Naive B cell (primary cell): ENCODE measurements at regions not wholly inside any gene's neighbourhood (a gene's known extent, or its start where the extent isn't known, plus 50 kb on each side); places are given as distances from the start of the nearest gene placed in this dataset.

ENCODE experiments used
- ATAC-seq, 2 donors: fragments of 150-1000 bp; cut with Tn5 transposase; 2 replicates each; pipeline ENCODE4 v1.10.0; 2021; ENCODE audit warnings: low read depth in 2 of 2, mild to moderate bottlenecking in 2 of 2, moderate library complexity in 2 of 2
- DNase-seq: peaks from one replicate; pipeline ENCODE4 v3.0.0; 2022
- H3K27ac Mint-ChIP-seq, 6 donors: one replicate each; pipeline ENCODE4 v1.8.0; 2020 to 2022; ENCODE audit warnings: mild to moderate bottlenecking in 6 of 6, mixed read lengths in 6 of 6, moderate library complexity in 5 of 6, inconsistent platforms in 2 of 6
- H3K27me3 Mint-ChIP-seq, 3 donors: one replicate each; pipeline ENCODE4 v1.8.0; 2021 to 2022; ENCODE audit warnings: mixed read lengths in 3 of 3, mild to moderate bottlenecking in 1 of 3
- H3K36me3 Mint-ChIP-seq, 2 donors: one replicate each; pipeline ENCODE4 v1.8.0; 2020 to 2022; ENCODE audit warnings: mixed read lengths in 2 of 2, inconsistent platforms in 1 of 2, mild to moderate bottlenecking in 1 of 2
- H3K4me1 Mint-ChIP-seq, 3 donors: one replicate each; pipeline ENCODE4 v1.8.0; 2020 to 2022; ENCODE audit warnings: mixed read lengths in 3 of 3, inconsistent platforms in 1 of 3, mild to moderate bottlenecking in 1 of 3, moderate library complexity in 1 of 3
- H3K4me3 Mint-ChIP-seq, 8 donors: one replicate each; pipeline ENCODE4 v1.8.0; 2020 to 2022; ENCODE audit warnings: mild to moderate bottlenecking in 8 of 8, mixed read lengths in 8 of 8, moderate library complexity in 8 of 8, inconsistent platforms in 2 of 8
- H3K9me3 Mint-ChIP-seq, 7 donors: one replicate each; pipeline ENCODE4 v1.8.0; 2020 to 2022; ENCODE audit warnings: mixed read lengths in 7 of 7, mild to moderate bottlenecking in 5 of 7, inconsistent platforms in 2 of 7, moderate library complexity in 1 of 7

- Mint-ChIP-seq H3K36me3 (no peaks in the 10 kb centered on the region), H3K4me3 (no peak overlapping the region), H3K27me3 (peaks cover 3 to 19% (median 13%) of the 10 kb centered on the region in 3 donors), H3K27ac (no peak overlapping the region), H3K4me1 (peaks cover 3 to 10% (median 7%) of the 10 kb centered on the region in 3 donors), H3K9me3 (no peaks in the 10 kb centered on the region)
- DNase-seq (no peak), ATAC-seq (no peak)
These were observed 58.7 kb upstream of the RNU6ATAC start for GRCh38 chr9:134223091-134223490.

GRCh38 chr9:134223591-134224122 is 59.3 kb upstream of the RNU6ATAC start:
- Mint-ChIP-seq H3K27ac (no peak overlapping the region), H3K9me3 (no peaks in the 10 kb centered on the region), H3K4me3 (no peak overlapping the region), H3K4me1 (peaks cover 3 to 11% (median 10%) of the 10 kb centered on the region in 3 donors), H3K36me3 (no peaks in the 10 kb centered on the region), H3K27me3 (peaks cover 3 to 19% (median 18%) of the 10 kb centered on the region in 3 donors)
- ATAC-seq (no peak), DNase-seq (no peak)

GRCh38 chr9:134224127-134224526 is 59.8 kb upstream of the RNU6ATAC start:
- DNase-seq = no peak
- Mint-ChIP-seq H3K4me1 (peaks cover 3 to 11% (median 10%) of the 10 kb centered on the region in 3 donors), H3K36me3 (no peaks in the 10 kb centered on the region), H3K4me3 (no peak overlapping the region), H3K9me3 (no peaks in the 10 kb centered on the region), H3K27ac (no peak overlapping the region), H3K27me3 (peaks cover 3 to 22% (median 19%) of the 10 kb centered on the region in 3 donors)
- no peak for ATAC-seq

- no peaks in the 10 kb centered on the region for H3K9me3 Mint-ChIP-seq
- H3K4me3 Mint-ChIP-seq = no peak overlapping the region
- ATAC-seq (no peak), DNase-seq (no peak)
- peaks cover 3 to 11% (median 10%) of the 10 kb centered on the region in 3 donors for H3K4me1 Mint-ChIP-seq
- H3K27ac Mint-ChIP-seq = no peak overlapping the region
- H3K36me3 Mint-ChIP-seq = no peaks in the 10 kb centered on the region
- peaks cover 3 to 23% (median 19%) of the 10 kb centered on the region in 3 donors for H3K27me3 Mint-ChIP-seq
These were observed 60.3 kb upstream of the RNU6ATAC start for GRCh38 chr9:134224567-134225093.

- ATAC-seq = no peak
- no peaks in the 10 kb centered on the region for H3K9me3 Mint-ChIP-seq
- peaks cover 3 to 25% (median 22%) of the 10 kb centered on the region in 3 donors for H3K27me3 Mint-ChIP-seq
- peaks cover 3 to 11% (median 10%) of the 10 kb centered on the region in 3 donors for H3K4me1 Mint-ChIP-seq
- no peak for DNase-seq
- H3K27ac Mint-ChIP-seq = peak overlapping the region in 2 of 6 donors; percentile 12 to 25
- H3K4me3 Mint-ChIP-seq = no peak overlapping the region
- H3K36me3 Mint-ChIP-seq = no peaks in the 10 kb centered on the region
These were observed 60.8 kb upstream of the RNU6ATAC start for GRCh38 chr9:134225186-134225585.

- Mint-ChIP-seq H3K9me3 (no peaks in the 10 kb centered on the region), H3K27me3 (peaks cover 3 to 29% (median 25%) of the 10 kb centered on the region in 3 donors), H3K27ac (peak overlapping the region in 2 of 6 donors; percentile 25 to 62), H3K4me1 (peaks cover 3 to 11% (median 10%) of the 10 kb centered on the region in 3 donors), H3K4me3 (no peak overlapping the region), H3K36me3 (no peaks in the 10 kb centered on the region)
- ATAC-seq (no peak), DNase-seq (no peak)
These were observed 61.5 kb upstream of the RNU6ATAC start for GRCh38 chr9:134225816-134226215.

- Mint-ChIP-seq H3K9me3 (no peaks in the 10 kb centered on the region), H3K4me3 (no peak overlapping the region), H3K27ac (no peak overlapping the region), H3K36me3 (no peaks in the 10 kb centered on the region), H3K27me3 (peaks cover 3 to 32% (median 25%) of the 10 kb centered on the region in 3 donors), H3K4me1 (peaks cover 3 to 11% (median 10%) of the 10 kb centered on the region in 3 donors)
- DNase-seq (no peak), ATAC-seq (no peak)
These were observed 62.0 kb upstream of the RNU6ATAC start for GRCh38 chr9:134226221-134226930.

GRCh38 chr9:134227451-134228411 is 63.4 kb upstream of the RNU6ATAC start:
- peaks cover 0 to 7% of the 10 kb centered on the region in 2 donors for H3K36me3 Mint-ChIP-seq

GRCh38 chr9:134228649-134229048 is 64.3 kb upstream of the RNU6ATAC start:
- H3K27ac Mint-ChIP-seq = no peak overlapping the region
- peaks cover 0 to 7% (median under 1%) of the 10 kb centered on the region in 3 donors for H3K4me1 Mint-ChIP-seq
- DNase-seq = no peak
- ATAC-seq = no peak
- H3K4me3 Mint-ChIP-seq = no peak overlapping the region
- peaks cover 3 to 38% (median 27%) of the 10 kb centered on the region in 3 donors for H3K27me3 Mint-ChIP-seq
- peaks cover 0 to 2% (median 0%) of the 10 kb centered on the region in 7 donors for H3K9me3 Mint-ChIP-seq
- peaks cover 0 to 7% of the 10 kb centered on the region in 2 donors for H3K36me3 Mint-ChIP-seq

More at GRCh38 chr9:134227451-134228411, 63.4 kb upstream of the RNU6ATAC start:
- Mint-ChIP-seq H3K4me1 (peaks cover 2 to 9% (median 9%) of the 10 kb centered on the region in 3 donors), H3K4me3 (no peak overlapping the region), H3K9me3 (peaks cover 0 to 2% (median 0%) of the 10 kb centered on the region in 7 donors), H3K27me3 (peaks cover 3 to 38% (median 26%) of the 10 kb centered on the region in 3 donors), H3K27ac (peak overlapping the region in 1 of 6 donors; percentile 69)
- ATAC-seq (no peak), DNase-seq (no peak)

GRCh38 chr9:134229466-134230091 is 65.2 kb upstream of the RNU6ATAC start:
- no peak for DNase-seq
- H3K4me1 Mint-ChIP-seq = peaks cover 0 to 7% (median 0%) of the 10 kb centered on the region in 3 donors
- ATAC-seq = no peak
- H3K4me3 Mint-ChIP-seq = no peak overlapping the region
- H3K27ac Mint-ChIP-seq = no peak overlapping the region
- H3K9me3 Mint-ChIP-seq = peaks cover 0 to 2% (median 0%) of the 10 kb centered on the region in 7 donors
- H3K27me3 Mint-ChIP-seq = peaks cover 0 to 40% (median 30%) of the 10 kb centered on the region in 3 donors
- H3K36me3 Mint-ChIP-seq = peaks cover 0 to 7% of the 10 kb centered on the region in 2 donors

GRCh38 chr9:134230092-134230941 is 66.0 kb upstream of the RNU6ATAC start:
- DNase-seq = no peak
- Mint-ChIP-seq H3K9me3 (peaks cover 0 to 2% (median 0%) of the 10 kb centered on the region in 7 donors), H3K36me3 (peaks cover 0 to 7% of the 10 kb centered on the region in 2 donors), H3K4me3 (no peak overlapping the region), H3K27me3 (peaks cover 0 to 46% (median 28%) of the 10 kb centered on the region in 3 donors), H3K27ac (peak overlapping the region in 1 of 6 donors; percentile 66), H3K4me1 (peaks cover 0 to 7% (median 0%) of the 10 kb centered on the region in 3 donors)
- no peak for ATAC-seq

- no peak overlapping the region for H3K4me3 Mint-ChIP-seq
- H3K27ac Mint-ChIP-seq = no peak overlapping the region
- peaks cover 0 to 7% of the 10 kb centered on the region in 2 donors for H3K36me3 Mint-ChIP-seq
- H3K27me3 Mint-ChIP-seq = peaks cover 0 to 46% (median 21%) of the 10 kb centered on the region in 3 donors
- H3K9me3 Mint-ChIP-seq = peaks cover 0 to 2% (median 0%) of the 10 kb centered on the region in 7 donors
- ATAC-seq (no peak), DNase-seq (no peak)
- peaks cover 0 to 4% (median 0%) of the 10 kb centered on the region in 3 donors for H3K4me1 Mint-ChIP-seq
These were observed 66.6 kb upstream of the RNU6ATAC start for GRCh38 chr9:134230942-134231325.
